CD4-positive, alpha-beta T cell (primary cell): ENCODE measurements at regions not wholly inside any gene's neighbourhood (a gene's known extent, or its start where the extent isn't known, plus 50 kb on each side); places are given as distances from the start of the nearest gene placed in this dataset.

Experiments used
- ATAC-seq: fragments of 200-7000 bp; cut with Tn5 transposase; one replicate; pipeline ENCODE4 v1.10.0; 2022; ENCODE audit warnings: mild to moderate bottlenecking; ENCODE audit not compliant: poor library complexity
- CTCF ChIA-PET: fragments of 350-600 bp; sonication (Branson Sonifier 250); formaldehyde crosslinking; loops from one replicate; lab custom pipeline; 2021; ENCODE audit warnings: antibody characterized with exemption, inconsistent platforms; lab: Charles Lee
- POLR2A ChIA-PET: fragments of 350-600 bp; sonication (Branson Sonifier 250); formaldehyde crosslinking; loops from one replicate; lab custom pipeline; 2021; ENCODE audit warnings: antibody characterized with exemption, inconsistent platforms; lab: Charles Lee
- DNase-seq, 14 experiments: peaks; one replicate each; pipeline ENCODE4 v3.0.0-alpha.2; 2013 to 2020; ENCODE audit warnings: mixed read lengths in 2 of 14
- H3K27ac ChIP-seq, 2 donors: one replicate each; pipeline versions ENCODE4 v1.5.1 to v1.7.0; 2013; ENCODE audit warnings: low read length in 2 of 2, low read depth in 1 of 2, mild to moderate bottlenecking in 1 of 2
- H3K27me3 ChIP-seq, 2 experiments: 1 replicate in 1 of 2; 2 replicates in 1 of 2; pipeline versions ENCODE4 v1.6.1 to v1.7.0; 2013; ENCODE audit warnings: low read length in 2 of 2, control low read depth in 1 of 2, mild to moderate bottlenecking in 1 of 2, moderate library complexity in 1 of 2; ENCODE audit not compliant: insufficient read depth in 2 of 2, control insufficient read depth in 1 of 2
- H3K36me3 ChIP-seq: one replicate; pipeline ENCODE4 v1.6.1; 2013; ENCODE audit warnings: low read length, control low read depth; ENCODE audit not compliant: insufficient read depth
- H3K4me1 ChIP-seq: one replicate; pipeline ENCODE4 v1.6.1; 2013; ENCODE audit warnings: low read length, control low read depth; ENCODE audit not compliant: insufficient read depth
- H3K4me3 ChIP-seq: one replicate; pipeline ENCODE4 v1.5.1; 2013; ENCODE audit warnings: mild to moderate bottlenecking, low read length, moderate library complexity
- H3K9me3 ChIP-seq, 2 experiments: 1 replicate in 1 of 2; 2 replicates in 1 of 2; pipeline versions ENCODE4 v1.6.1 to v1.7.0; 2013; ENCODE audit warnings: low read length in 2 of 2, mild to moderate bottlenecking in 2 of 2, control low read depth in 1 of 2, moderate library complexity in 1 of 2; ENCODE audit not compliant: control insufficient read depth in 1 of 2, insufficient read depth in 1 of 2
- H3K27ac Mint-ChIP-seq: one replicate; pipeline ENCODE4 v1.8.0; 2020; ENCODE audit warnings: mixed read lengths
- H3K27me3 Mint-ChIP-seq: one replicate; pipeline ENCODE4 v1.8.0; 2021; ENCODE audit warnings: mixed read lengths
- H3K36me3 Mint-ChIP-seq: one replicate; pipeline ENCODE4 v1.8.0; 2021; ENCODE audit warnings: low read depth, mixed read lengths
- H3K4me1 Mint-ChIP-seq: one replicate; pipeline ENCODE4 v1.8.0; 2021; ENCODE audit warnings: low read depth, mixed read lengths
- H3K4me3 Mint-ChIP-seq: one replicate; pipeline ENCODE4 v1.8.0; 2020; ENCODE audit warnings: mild to moderate bottlenecking, mixed read lengths
- H3K9me3 Mint-ChIP-seq: one replicate; pipeline ENCODE4 v1.8.0; 2020; ENCODE audit warnings: mixed read lengths
- CTCF ChIP-seq: fragments of 200-600 bp; IDR thresholded peaks from one replicate; pipeline ENCODE4 v1.8.0; 2022; ENCODE audit warnings: antibody characterized with exemption, mild to moderate bottlenecking
- intact Hi-C, 2 experiments: fragments of 100-400 bp; cut with DNase I in 1 of 2; cut with micrococcal nuclease in 1 of 2; formaldehyde crosslinking; loops; one replicate each; pipeline versions ENCODE4 v1.15.1 to v1.9.0; 2023 to 2025; cut with DNase I, micrococcal nuclease

- no peak overlapping the region for H3K27ac Mint-ChIP-seq
- intact Hi-C loops, result no loop called here
These were observed 178.5 kb upstream of the LYPLAL1 start for GRCh38 chr1:218995091-218995665.

GRCh38 chr1:218996362-218996761, 177.3 kb upstream of the LYPLAL1 start:
- no peaks in the 10 kb centered on the region for H3K9me3 Mint-ChIP-seq

More at GRCh38 chr1:218995091-218995665, 178.5 kb upstream of the LYPLAL1 start:
- Histone ChIP-seq H3K36me3 (no peaks in the 10 kb centered on the region), H3K9me3 (peaks cover 0 to 2% of the 10 kb centered on the region in 2 experiments), H3K4me3 (no peak overlapping the region), H3K27me3 (no peaks in the 10 kb centered on the region), H3K27ac (no peak overlapping the region), H3K4me1 (no peaks in the 10 kb centered on the region)
- CTCF ChIA-PET, result no interaction called here
- TF ChIP-seq CTCF, result no peak
- Mint-ChIP-seq H3K4me1 (no peaks in the 10 kb centered on the region), H3K9me3 (no peaks in the 10 kb centered on the region), H3K36me3 (no peaks in the 10 kb centered on the region), H3K4me3 (no peak overlapping the region), H3K27me3 (no peaks in the 10 kb centered on the region)
- POLR2A ChIA-PET, result no interaction called here
- no peak for ATAC-seq
- DNase-seq, result no peak

GRCh38 chr1:219000005-219000404, 173.7 kb upstream of the LYPLAL1 start:
- no peak overlapping the region for H3K27ac Mint-ChIP-seq
- no peaks in the 10 kb centered on the region for H3K36me3 ChIP-seq
- H3K4me3 Mint-ChIP-seq, result no peak overlapping the region
- no peak overlapping the region for H3K27ac ChIP-seq
- DNase-seq, result no peak
- no peaks in the 10 kb centered on the region for H3K27me3 Mint-ChIP-seq
- no peaks in the 10 kb centered on the region for H3K36me3 Mint-ChIP-seq
- TF ChIP-seq CTCF, result no peak
- H3K4me1 Mint-ChIP-seq, result no peaks in the 10 kb centered on the region
- ChIA-PET CTCF (no interaction called here), POLR2A (no interaction called here)
- ATAC-seq, result no peak
- peaks cover 0 to under 1% of the 10 kb centered on the region in 2 experiments for H3K9me3 ChIP-seq
- no peak overlapping the region for H3K4me3 ChIP-seq
- intact Hi-C loops, result no loop called here
- no peaks in the 10 kb centered on the region for H3K27me3 ChIP-seq
- peaks cover 4% of the 10 kb centered on the region for H3K9me3 Mint-ChIP-seq
- H3K4me1 ChIP-seq, result no peaks in the 10 kb centered on the region

More at GRCh38 chr1:218996362-218996761, 177.3 kb upstream of the LYPLAL1 start:
- no peak overlapping the region for H3K27ac Mint-ChIP-seq
- H3K27ac ChIP-seq, result no peak overlapping the region
- H3K4me1 Mint-ChIP-seq, result no peaks in the 10 kb centered on the region
- POLR2A ChIA-PET, result no interaction called here
- H3K4me3 Mint-ChIP-seq, result no peak overlapping the region
- intact Hi-C loops, result no loop called here
- no peaks in the 10 kb centered on the region for H3K27me3 Mint-ChIP-seq
- DNase-seq, result no peak
- H3K36me3 ChIP-seq, result no peaks in the 10 kb centered on the region
- no peaks in the 10 kb centered on the region for H3K27me3 ChIP-seq
- no peak overlapping the region for H3K4me3 ChIP-seq
- no peaks in the 10 kb centered on the region for H3K4me1 ChIP-seq
- CTCF ChIA-PET, result no interaction called here
- H3K36me3 Mint-ChIP-seq, result no peaks in the 10 kb centered on the region
- no peak for TF ChIP-seq CTCF
- no peaks in the 10 kb centered on the region for H3K9me3 ChIP-seq
- no peak for ATAC-seq
